Ishikawa (cell line): ENCODE measurements at regions not wholly inside any gene's neighbourhood (a gene's known extent, or its start where the extent isn't known, plus 50 kb on each side); places are given as distances from the start of the nearest gene placed in this dataset.

Experiments
- CREB1 ChIP-seq: IDR thresholded peaks from 2 replicates; pipeline ENCODE4 v1.6.1; 2012; ENCODE audit warnings: low read depth
- EGR1 ChIP-seq: IDR thresholded peaks from 2 replicates; pipeline ENCODE4 v1.6.1; 2012
- EP300 ChIP-seq: IDR thresholded peaks from 2 replicates; pipeline ENCODE4 v1.6.1; 2012; ENCODE audit warnings: borderline replicate concordance
- NFIC ChIP-seq: IDR thresholded peaks from 2 replicates; pipeline ENCODE4 v1.6.1; 2012
- RAD21 ChIP-seq: IDR thresholded peaks from 2 replicates; pipeline ENCODE4 v1.6.1; 2012; ENCODE audit warnings: low read depth
- REST ChIP-seq: IDR thresholded peaks from 2 replicates; pipeline ENCODE4 v1.6.1; 2012; ENCODE audit warnings: low read depth, mild to moderate bottlenecking
- TAF1 ChIP-seq: IDR thresholded peaks from 2 replicates; pipeline ENCODE4 v1.6.1; 2012; ENCODE audit warnings: low read depth, mild to moderate bottlenecking
- TEAD4 ChIP-seq: IDR thresholded peaks from 2 replicates; pipeline ENCODE4 v1.6.1; 2012
- USF1 ChIP-seq: IDR thresholded peaks from 2 replicates; pipeline ENCODE4 v1.6.1; 2012
- YY1 ChIP-seq: IDR thresholded peaks from 2 replicates; pipeline ENCODE4 v1.6.1; 2012; ENCODE audit warnings: low read depth
- ZBTB7A ChIP-seq: IDR thresholded peaks from 2 replicates; pipeline ENCODE4 v1.6.1; 2012; ENCODE audit warnings: low read depth
- TF ChIP-seq, protein P1 (sequence below): IDR thresholded peaks from 2 replicates; pipeline ENCODE4 v1.6.1; 2012

DNA sequence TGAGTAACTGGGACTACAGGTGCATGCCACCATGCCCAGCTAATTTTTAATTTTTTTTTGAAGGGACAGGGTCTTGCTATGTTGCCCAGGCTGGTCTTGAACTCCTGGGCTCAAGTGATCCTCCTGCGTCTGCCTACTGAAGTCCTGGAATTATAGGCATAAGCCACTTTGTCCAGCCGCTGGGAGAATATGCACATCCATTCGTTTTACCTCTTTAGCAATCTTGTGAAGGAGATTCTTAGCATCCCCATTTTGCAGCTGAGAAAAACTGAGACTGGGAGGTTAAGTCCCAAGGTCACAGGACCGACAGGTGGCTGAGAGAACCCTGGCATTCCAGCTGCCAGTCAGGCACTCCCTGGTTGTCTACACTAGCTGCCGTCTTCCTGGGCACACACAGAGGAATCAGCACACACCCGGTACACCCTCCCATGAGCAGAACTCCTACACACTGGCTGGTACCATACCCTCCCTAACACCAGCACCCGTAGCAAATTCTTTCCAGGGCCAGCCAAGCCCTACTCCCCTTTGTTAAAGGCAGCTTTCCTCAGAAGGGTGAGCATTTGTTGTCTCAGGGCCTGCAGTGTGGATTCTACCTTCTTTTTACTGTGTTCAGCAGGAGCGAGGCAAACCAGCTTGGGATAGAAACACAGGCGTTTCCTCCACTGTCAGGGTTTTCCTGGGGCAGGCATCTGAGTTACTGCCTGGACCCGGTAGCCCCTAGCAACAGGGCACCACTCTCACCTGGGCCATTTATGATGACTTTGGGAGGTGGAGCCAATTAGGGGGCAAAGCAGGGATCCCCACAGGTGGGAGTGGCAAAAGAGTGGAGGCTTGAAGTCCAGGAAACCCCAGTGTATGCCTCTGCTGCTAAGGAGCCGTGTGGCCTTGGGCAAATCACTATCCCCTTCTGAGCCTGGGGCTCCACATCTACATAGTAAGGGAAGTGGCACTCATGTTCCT, 70.2 kb downstream of the IRF2BPL start:
- TF ChIP-seq ZBTB7A (no peak), YY1 (no peak), REST (no peak), TEAD4 (no peak), TAF1 (no peak), CREB1 (no peak), EGR1 (no peak), RAD21 (no peak), NFIC (no peak), USF1 (no peak), EP300 (no peak)
- TF ChIP-seq, protein P1, sequence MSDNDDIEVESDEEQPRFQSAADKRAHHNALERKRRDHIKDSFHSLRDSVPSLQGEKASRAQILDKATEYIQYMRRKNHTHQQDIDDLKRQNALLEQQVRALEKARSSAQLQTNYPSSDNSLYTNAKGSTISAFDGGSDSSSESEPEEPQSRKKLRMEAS: no peak
